ENCODE measurements at regions not wholly inside any gene's neighbourhood (a gene's known extent, or its start where the extent isn't known, plus 50 kb on each side); places are given as distances from the start of the nearest gene placed in this dataset.

GRCh38 chr3:161607056-161607455 lies 110.4 kb downstream of the OTOL1 start:
- TF ChIP-seq POLR2A (IDR thresholded peaks at IDR 0.05; ENCODE audit: borderline replicate concordance, extremely low read depth, insufficient read depth, insufficient read length) (no peak), CTCF (IDR thresholded peaks at IDR 0.05 in 2 of 3, conservative IDR thresholded peaks at IDR 0.05 in 1 of 3; ENCODE audit: borderline replicate concordance in 1 of 3, insufficient read depth in 1 of 3, low read depth in 2 of 3, low read length in 2 of 3) (no peak), SP1 (IDR thresholded peaks at IDR 0.05; ENCODE audit: low read depth) (no peak), POLR2AphosphoS5 (IDR thresholded peaks at IDR 0.05; ENCODE audit: low read depth, low read length) (no peak)

Data from HCT116 (cell line).